ENCODE measurements at regions not wholly inside any gene's neighbourhood (a gene's known extent, or its start where the extent isn't known, plus 50 kb on each side); places are given as distances from the start of the nearest gene placed in this dataset.

DNA sequence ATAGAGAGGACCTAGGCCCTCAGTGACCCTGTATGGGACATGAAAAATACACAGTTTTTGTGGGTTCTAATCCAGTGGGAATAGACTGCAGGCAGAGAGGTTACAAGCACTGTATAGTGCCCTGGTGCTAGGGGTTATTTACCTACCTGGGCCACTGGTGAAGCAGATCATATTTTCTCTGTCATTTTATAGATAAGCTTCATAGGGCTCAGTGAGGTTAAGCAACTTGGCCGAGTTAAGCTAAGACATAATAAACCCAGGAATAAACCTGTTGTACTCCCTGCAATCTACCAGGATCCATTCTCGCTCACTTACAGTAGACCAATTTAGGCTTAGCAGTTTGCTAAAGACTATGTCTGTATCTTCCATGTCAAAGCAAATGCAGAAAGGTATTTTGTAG, 340.6 kb upstream of the KHDRBS2 start:
- H3K9me3 ChIP-seq (ENCODE audit: low read length), result no peaks in the 10 kb centered on the region
- H3K4me3 ChIP-seq (ENCODE audit: low read depth, low read length, poor library complexity, severe bottlenecking), result no peak overlapping the region
- no peak overlapping the region for H3K27ac ChIP-seq (ENCODE audit: low read depth, low read length, poor library complexity, severe bottlenecking)
- H4K20me1 ChIP-seq (ENCODE audit: insufficient read depth, low read length), result no peaks in the 10 kb centered on the region
- no peaks in the 10 kb centered on the region for H3K79me2 ChIP-seq (ENCODE audit: insufficient read depth, low read length)
- H3K27me3 ChIP-seq (ENCODE audit: insufficient read depth, low read length), result no peaks in the 10 kb centered on the region
- H3K9me2 ChIP-seq (ENCODE audit: low read depth, low read length), result no peaks in the 10 kb centered on the region
- no peaks in the 10 kb centered on the region for H3F3A ChIP-seq (ENCODE audit: insufficient read depth, low read length)
- H3K4me2 ChIP-seq (ENCODE audit: low read length), result no peak overlapping the region
- H3K36me3 ChIP-seq (ENCODE audit: insufficient read depth, low read length), result no peaks in the 10 kb centered on the region
- H3K4me1 ChIP-seq (ENCODE audit: insufficient read depth, low read length, severe bottlenecking), result no peaks in the 10 kb centered on the region
- H2AFZ ChIP-seq (ENCODE audit: low read length), result no peak overlapping the region
- TF ChIP-seq, protein P1, sequence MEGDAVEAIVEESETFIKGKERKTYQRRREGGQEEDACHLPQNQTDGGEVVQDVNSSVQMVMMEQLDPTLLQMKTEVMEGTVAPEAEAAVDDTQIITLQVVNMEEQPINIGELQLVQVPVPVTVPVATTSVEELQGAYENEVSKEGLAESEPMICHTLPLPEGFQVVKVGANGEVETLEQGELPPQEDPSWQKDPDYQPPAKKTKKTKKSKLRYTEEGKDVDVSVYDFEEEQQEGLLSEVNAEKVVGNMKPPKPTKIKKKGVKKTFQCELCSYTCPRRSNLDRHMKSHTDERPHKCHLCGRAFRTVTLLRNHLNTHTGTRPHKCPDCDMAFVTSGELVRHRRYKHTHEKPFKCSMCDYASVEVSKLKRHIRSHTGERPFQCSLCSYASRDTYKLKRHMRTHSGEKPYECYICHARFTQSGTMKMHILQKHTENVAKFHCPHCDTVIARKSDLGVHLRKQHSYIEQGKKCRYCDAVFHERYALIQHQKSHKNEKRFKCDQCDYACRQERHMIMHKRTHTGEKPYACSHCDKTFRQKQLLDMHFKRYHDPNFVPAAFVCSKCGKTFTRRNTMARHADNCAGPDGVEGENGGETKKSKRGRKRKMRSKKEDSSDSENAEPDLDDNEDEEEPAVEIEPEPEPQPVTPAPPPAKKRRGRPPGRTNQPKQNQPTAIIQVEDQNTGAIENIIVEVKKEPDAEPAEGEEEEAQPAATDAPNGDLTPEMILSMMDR (IDR thresholded peaks at IDR 0.05; ENCODE audit: low read length), result no peak
- no peak for TF ChIP-seq EZH2 (IDR thresholded peaks at IDR 0.05; ENCODE audit: borderline replicate concordance, low read length)
- H3K9ac ChIP-seq (ENCODE audit: low read length), result no peak overlapping the region

DNA sequence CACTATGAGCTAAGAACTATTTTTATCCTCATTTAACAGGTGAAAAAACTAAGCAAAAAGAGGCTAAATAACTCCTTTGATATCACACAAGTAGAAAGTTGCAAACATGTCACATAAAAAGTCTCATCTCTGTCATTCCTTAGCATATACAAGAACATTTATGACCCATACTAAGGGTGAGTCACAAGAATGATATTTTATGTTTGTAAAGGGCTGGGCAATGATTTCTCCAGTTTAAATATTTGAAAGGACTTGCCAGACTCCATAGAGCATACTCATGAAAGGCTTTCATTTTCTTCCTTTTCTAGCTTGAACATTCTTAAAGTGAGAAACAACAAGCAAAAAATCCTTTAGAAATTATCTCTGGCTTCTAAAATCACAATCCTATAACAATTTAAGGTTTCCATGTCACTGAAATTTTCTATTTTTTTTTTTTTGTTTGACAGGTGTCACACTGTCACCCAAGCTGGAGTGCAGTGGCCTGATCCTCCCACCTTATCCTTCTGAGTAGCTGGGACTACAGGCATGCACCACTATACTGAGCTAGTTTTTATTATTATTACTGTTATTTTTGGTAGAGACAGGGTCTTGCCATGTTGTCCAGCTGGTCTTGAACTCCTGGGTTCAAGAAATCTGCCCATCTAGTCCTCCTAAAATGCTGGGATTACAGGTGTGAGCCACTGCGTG, 338.0 kb upstream of the KHDRBS2 start:
- no peaks in the 10 kb centered on the region for H3K9me3 ChIP-seq (ENCODE audit: low read length)
- H3K4me1 ChIP-seq (ENCODE audit: insufficient read depth, low read length, severe bottlenecking), result no peaks in the 10 kb centered on the region
- no peak overlapping the region for H3K27ac ChIP-seq (ENCODE audit: low read depth, low read length, poor library complexity, severe bottlenecking)
- H3K9me2 ChIP-seq (ENCODE audit: low read depth, low read length), result no peaks in the 10 kb centered on the region
- no peaks in the 10 kb centered on the region for H3K27me3 ChIP-seq (ENCODE audit: insufficient read depth, low read length)
- no peaks in the 10 kb centered on the region for H3F3A ChIP-seq (ENCODE audit: insufficient read depth, low read length)
- no peaks in the 10 kb centered on the region for H4K20me1 ChIP-seq (ENCODE audit: insufficient read depth, low read length)
- no peaks in the 10 kb centered on the region for H3K36me3 ChIP-seq (ENCODE audit: insufficient read depth, low read length)
- no peaks in the 10 kb centered on the region for H3K79me2 ChIP-seq (ENCODE audit: insufficient read depth, low read length)
- no peak overlapping the region for H3K9ac ChIP-seq (ENCODE audit: low read length)
- H2AFZ ChIP-seq (ENCODE audit: low read length), result no peak overlapping the region
- H3K4me2 ChIP-seq (ENCODE audit: low read length), result no peak overlapping the region
- H3K4me3 ChIP-seq (ENCODE audit: low read depth, low read length, poor library complexity, severe bottlenecking), result no peak overlapping the region
- TF ChIP-seq, protein P1 (IDR thresholded peaks at IDR 0.05; ENCODE audit: low read length), result no peak
- TF ChIP-seq EZH2 (IDR thresholded peaks at IDR 0.05; ENCODE audit: borderline replicate concordance, low read length), result no peak

DNA sequence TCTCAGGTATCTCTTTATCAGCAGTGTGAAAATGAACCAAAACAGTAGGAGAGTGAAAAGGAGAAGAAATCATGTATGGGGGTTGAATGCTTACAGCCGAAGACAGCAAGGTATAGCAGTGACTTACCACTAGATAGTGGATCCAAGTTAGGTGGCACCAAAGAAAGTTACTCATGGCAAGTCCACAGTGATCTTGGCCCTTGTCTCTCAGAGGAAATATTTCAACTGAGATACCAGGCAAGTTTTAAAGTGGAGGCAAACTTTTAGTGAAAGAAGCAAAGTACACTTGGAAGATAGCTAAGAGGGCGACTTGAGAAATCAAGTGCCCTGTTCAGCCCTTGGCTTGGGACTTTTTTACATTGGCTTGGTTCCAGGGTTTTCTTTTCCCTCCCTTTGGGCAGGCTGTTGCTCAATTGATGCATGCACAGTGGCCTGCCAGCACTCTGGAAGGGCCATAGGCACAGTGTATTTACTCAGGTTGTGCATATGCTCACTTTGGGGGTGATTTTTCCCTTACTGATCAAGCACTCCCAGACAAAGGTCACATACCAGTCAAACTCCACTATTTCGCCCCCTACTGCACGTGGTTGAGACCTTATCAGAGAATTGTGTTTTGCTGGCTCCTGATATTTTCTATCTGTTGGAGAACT, 329.5 kb upstream of the KHDRBS2 start:
- no peak for TF ChIP-seq EZH2 (IDR thresholded peaks at IDR 0.05; ENCODE audit: borderline replicate concordance, low read length)
- TF ChIP-seq, protein P1 (IDR thresholded peaks at IDR 0.05; ENCODE audit: low read length), result no peak
- no peaks in the 10 kb centered on the region for H4K20me1 ChIP-seq (ENCODE audit: insufficient read depth, low read length)
- no peak overlapping the region for H2AFZ ChIP-seq (ENCODE audit: low read length)
- no peak overlapping the region for H3K4me3 ChIP-seq (ENCODE audit: low read depth, low read length, poor library complexity, severe bottlenecking)
- H3K9me3 ChIP-seq (ENCODE audit: low read length), result no peaks in the 10 kb centered on the region
- H3K9me2 ChIP-seq (ENCODE audit: low read depth, low read length), result no peaks in the 10 kb centered on the region
- H3K36me3 ChIP-seq (ENCODE audit: insufficient read depth, low read length), result no peaks in the 10 kb centered on the region
- H3K79me2 ChIP-seq (ENCODE audit: insufficient read depth, low read length), result no peaks in the 10 kb centered on the region
- H3K27me3 ChIP-seq (ENCODE audit: insufficient read depth, low read length), result no peaks in the 10 kb centered on the region
- no peak overlapping the region for H3K4me2 ChIP-seq (ENCODE audit: low read length)
- no peak overlapping the region for H3K9ac ChIP-seq (ENCODE audit: low read length)
- no peak overlapping the region for H3K27ac ChIP-seq (ENCODE audit: low read depth, low read length, poor library complexity, severe bottlenecking)
- H3K4me1 ChIP-seq (ENCODE audit: insufficient read depth, low read length, severe bottlenecking), result no peaks in the 10 kb centered on the region
- no peaks in the 10 kb centered on the region for H3F3A ChIP-seq (ENCODE audit: insufficient read depth, low read length)

All from OCI-LY1 (cell line).